Cardiac muscle cell (in vitro differentiated cells and primary cell): ENCODE measurements at regions not wholly inside any gene's neighbourhood (a gene's known extent, or its start where the extent isn't known, plus 50 kb on each side); places are given as distances from the start of the nearest gene placed in this dataset.

Experiments used
- DNase-seq, 2 donors: peaks; one replicate each; pipeline versions ENCODE4 v3.0.0 to v3.0.0-alpha.2; 2010 to 2017; ENCODE audit warnings: low read depth in 1 of 2, low spot score in 1 of 2
- H3K27ac ChIP-seq: fragments of 200-600 bp; sonication (generic); 2 replicates; pipeline ENCODE4 v1.5.1; 2016
- H3K27me3 ChIP-seq: fragments of 200-600 bp; sonication (generic); 2 replicates; pipeline ENCODE4 v1.6.0; 2016; ENCODE audit warnings: control low read depth
- H3K36me3 ChIP-seq: fragments of 200-600 bp; sonication (generic); 2 replicates; pipeline ENCODE4 v1.5.1; 2016; ENCODE audit warnings: control low read depth
- H3K4me1 ChIP-seq: fragments of 200-600 bp; sonication (generic); 2 replicates; pipeline ENCODE4 v1.8.1; 2017; ENCODE audit warnings: low read depth, mild to moderate bottlenecking, mixed run types
- H3K4me3 ChIP-seq: fragments of 200-600 bp; sonication (generic); 2 replicates; pipeline ENCODE4 v1.5.1; 2016; ENCODE audit warnings: mild to moderate bottlenecking
- H3K9me3 ChIP-seq: fragments of 200-600 bp; sonication (generic); 2 replicates; pipeline ENCODE4 v1.5.1; 2017; ENCODE audit warnings: low read depth, mild to moderate bottlenecking, control low read depth
- CTCF ChIP-seq: IDR thresholded peaks from 2 replicates; pipeline ENCODE4 v1.5.1; 2012; ENCODE audit warnings: low read depth, mild to moderate bottlenecking, low read length

GRCh38 chr12:89882050-89882449 lies 173.4 kb upstream of the ATP2B1 start:
- H3K4me1 ChIP-seq: no peaks in the 10 kb centered on the region
- H3K27me3 ChIP-seq: no peaks in the 10 kb centered on the region
- no peaks in the 10 kb centered on the region for H3K9me3 ChIP-seq
- DNase-seq: peak in 1 of 2 donors; percentile 35
- TF ChIP-seq CTCF: no peak
- H3K27ac ChIP-seq: no peak overlapping the region
- H3K4me3 ChIP-seq: no peak overlapping the region
- H3K36me3 ChIP-seq: no peaks in the 10 kb centered on the region

DNA sequence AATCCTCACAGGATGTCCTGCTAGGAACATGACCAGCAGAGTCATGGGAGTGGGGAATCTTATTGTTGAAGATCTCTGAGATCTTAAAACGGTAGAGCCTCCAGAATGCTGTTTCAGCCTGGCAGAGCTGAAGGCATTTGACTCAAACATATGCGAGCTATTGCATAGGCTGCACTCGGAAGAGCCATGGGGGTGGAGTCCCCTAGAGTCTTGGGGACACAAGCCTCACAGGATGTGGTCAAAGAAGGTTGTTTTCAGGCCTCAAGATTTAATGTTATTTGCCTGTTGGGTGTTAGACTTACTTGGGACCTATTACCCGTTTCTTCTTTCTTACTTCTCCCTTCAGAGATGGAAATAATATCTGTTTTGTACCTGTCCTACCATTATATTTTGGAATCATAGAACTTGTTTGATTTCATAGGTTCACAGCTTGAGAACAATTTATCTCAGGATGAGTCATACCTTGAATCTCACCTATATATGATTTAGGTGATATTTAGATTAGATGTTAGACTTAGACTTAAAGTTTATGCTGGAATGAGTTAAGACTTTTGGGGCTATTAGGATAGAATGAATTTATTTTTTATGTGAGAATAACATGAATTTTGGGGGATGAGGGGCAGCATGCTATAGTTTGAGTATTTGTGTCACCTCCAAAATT lies 172.2 kb upstream of the ATP2B1 start:
- no peaks in the 10 kb centered on the region for H3K36me3 ChIP-seq
- no peaks in the 10 kb centered on the region for H3K27me3 ChIP-seq
- peaks cover 3% of the 10 kb centered on the region for H3K4me1 ChIP-seq
- H3K4me3 ChIP-seq: no peak overlapping the region
- DNase-seq: no peak
- H3K27ac ChIP-seq: no peak overlapping the region
- no peaks in the 10 kb centered on the region for H3K9me3 ChIP-seq
- TF ChIP-seq CTCF: no peak

GRCh38 chr12:89879766-89880165 lies 171.1 kb upstream of the ATP2B1 start:
- no peak for TF ChIP-seq CTCF
- Histone ChIP-seq H3K27ac (no peak overlapping the region), H3K27me3 (no peaks in the 10 kb centered on the region), H3K36me3 (no peaks in the 10 kb centered on the region), H3K4me3 (no peak overlapping the region), H3K4me1 (peaks cover 6% of the 10 kb centered on the region), H3K9me3 (no peaks in the 10 kb centered on the region)
- DNase-seq: no peak

DNA sequence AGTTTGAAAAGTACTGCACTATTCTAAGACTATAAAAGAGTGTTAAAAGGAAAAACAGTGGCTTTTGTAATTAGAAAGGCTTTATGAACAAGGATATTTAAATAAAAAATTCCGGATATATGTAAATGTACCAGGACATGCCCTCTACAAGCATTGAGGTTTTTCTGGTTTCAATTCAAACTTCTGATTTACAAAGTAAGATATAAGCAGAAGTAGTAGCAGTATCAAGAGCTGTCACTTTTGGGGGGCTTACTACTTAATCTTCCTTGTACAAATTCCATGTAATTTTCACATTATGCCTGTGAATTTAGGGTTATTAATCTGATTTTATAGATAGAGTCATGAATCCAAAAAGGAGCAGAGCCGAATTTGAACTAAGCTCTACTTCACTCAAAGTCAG lies 170.3 kb upstream of the ATP2B1 start:
- peaks cover 12% of the 10 kb centered on the region for H3K4me1 ChIP-seq
- no peak for TF ChIP-seq CTCF
- no peaks in the 10 kb centered on the region for H3K36me3 ChIP-seq
- H3K4me3 ChIP-seq: no peak overlapping the region
- no peak overlapping the region for H3K27ac ChIP-seq
- DNase-seq: no peak
- no peaks in the 10 kb centered on the region for H3K9me3 ChIP-seq
- no peaks in the 10 kb centered on the region for H3K27me3 ChIP-seq

DNA sequence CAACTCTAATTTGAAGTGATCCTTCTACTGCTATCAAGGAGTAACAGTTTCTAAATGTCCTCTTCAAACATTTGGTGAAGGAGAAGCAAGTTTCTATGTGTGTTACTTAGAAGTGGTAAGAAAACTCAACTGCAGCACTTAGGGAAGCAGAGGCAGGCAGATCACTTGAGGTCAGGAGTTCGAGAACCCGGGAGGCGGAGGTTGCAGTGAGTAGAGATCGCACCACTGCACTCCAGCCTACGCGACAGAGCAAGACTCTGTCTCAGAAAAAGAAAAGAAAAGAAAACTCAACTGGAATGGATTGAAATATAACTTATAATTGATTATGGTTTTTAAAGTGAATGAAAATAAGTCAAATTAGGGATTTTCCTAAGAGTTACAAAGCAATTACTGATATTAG lies 169.7 kb upstream of the ATP2B1 start:
- H3K27me3 ChIP-seq: no peaks in the 10 kb centered on the region
- no peak for DNase-seq
- H3K4me3 ChIP-seq: no peak overlapping the region
- H3K9me3 ChIP-seq: no peaks in the 10 kb centered on the region
- no peak overlapping the region for H3K27ac ChIP-seq
- H3K36me3 ChIP-seq: no peaks in the 10 kb centered on the region
- no peak for TF ChIP-seq CTCF
- H3K4me1 ChIP-seq: peaks cover 18% of the 10 kb centered on the region

DNA sequence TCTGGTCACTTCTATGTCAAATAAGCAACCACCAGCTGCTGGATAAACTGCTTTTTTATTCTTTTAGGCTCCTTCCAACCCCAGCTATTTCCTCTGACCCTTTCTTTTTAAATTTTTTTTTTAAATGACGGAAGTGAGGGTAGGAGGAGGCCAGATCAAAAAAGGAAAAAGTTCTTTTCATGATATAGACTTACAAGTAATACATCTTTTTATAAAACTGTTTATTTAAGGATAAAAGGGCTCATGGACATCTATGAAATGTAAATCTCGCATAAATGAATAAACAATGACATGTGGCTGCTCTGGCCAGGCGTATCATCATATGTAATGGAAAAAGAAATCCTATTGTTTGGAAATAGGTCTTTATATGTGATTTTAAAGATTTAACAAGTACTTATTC lies 169.0 kb upstream of the ATP2B1 start:
- H3K4me1 ChIP-seq: peaks cover 20% of the 10 kb centered on the region
- H3K4me3 ChIP-seq: no peak overlapping the region
- no peaks in the 10 kb centered on the region for H3K36me3 ChIP-seq
- H3K27ac ChIP-seq: no peak overlapping the region
- no peak for DNase-seq
- no peaks in the 10 kb centered on the region for H3K9me3 ChIP-seq
- no peaks in the 10 kb centered on the region for H3K27me3 ChIP-seq
- TF ChIP-seq CTCF: no peak
